Right hindlimb (tissue), 1 donor: ENCODE measurements at regions not wholly inside any gene's neighbourhood (a gene's known extent, or its start where the extent isn't known, plus 50 kb on each side); places are given as distances from the start of the nearest gene placed in this dataset.

Experiments used
- DNase-seq: peaks from one replicate; pipeline ENCODE4 v3.0.0-alpha.2; 2018

- no peak for DNase-seq
Measured at GRCh38 chr13:108534728-108535127, 94.7 kb upstream of the MYO16 start.

GRCh38 chr13:108549934-108550333, 79.5 kb upstream of the MYO16 start:
- peak; percentile 52 for DNase-seq

GRCh38 chr13:108551674-108552073, 77.7 kb upstream of the MYO16 start:
- DNase-seq, result no peak

- no peak for DNase-seq
Measured at GRCh38 chr13:108558489-108558888, 70.9 kb upstream of the MYO16 start.

- no peak for DNase-seq
Measured at GRCh38 chr13:108560093-108560492, 69.3 kb upstream of the MYO16 start.

GRCh38 chr13:108561149-108561548, 68.3 kb upstream of the MYO16 start:
- no peak for DNase-seq

- DNase-seq, result no peak
Measured at GRCh38 chr13:108566413-108567170, 62.8 kb upstream of the MYO16 start.

GRCh38 chr13:108572782-108573211, 56.6 kb upstream of the MYO16 start:
- DNase-seq, result no peak

- no peak for DNase-seq
Measured at GRCh38 chr13:108573455-108573854, 56.0 kb upstream of the MYO16 start.

GRCh38 chr13:108574856-108575255, 54.6 kb upstream of the MYO16 start:
- DNase-seq, result no peak

GRCh38 chr13:108575430-108575829, 54.0 kb upstream of the MYO16 start:
- no peak for DNase-seq
